Activated B cell treated with CpG ODN at 0.5 μM for 24 hours (primary cell): ENCODE measurements at regions not wholly inside any gene's neighbourhood (a gene's known extent, or its start where the extent isn't known, plus 50 kb on each side); places are given as distances from the start of the nearest gene placed in this dataset.

ENCODE experiments used
- ATAC-seq: fragments of 200-7000 bp; cut with Tn5 transposase; one replicate; pipeline ENCODE4 v1.10.0; 2021; ENCODE audit warnings: low read depth, mild to moderate bottlenecking, moderate library complexity
- CTCF ChIA-PET: fragments of 350-600 bp; sonication (Branson Sonifier 250); formaldehyde crosslinking; loops from one replicate; lab custom pipeline; 2021; ENCODE audit warnings: antibody characterized with exemption; lab: Charles Lee
- POLR2A ChIA-PET: fragments of 350-600 bp; sonication (Branson Sonifier 250); formaldehyde crosslinking; loops from one replicate; lab custom pipeline; 2021; ENCODE audit warnings: antibody characterized with exemption; lab: Charles Lee
- DNase-seq: peaks from one replicate; pipeline ENCODE4 v3.0.0; 2022
- H3K27ac Mint-ChIP-seq: one replicate; pipeline ENCODE4 v1.8.0; 2020; ENCODE audit warnings: mixed read lengths
- H3K27me3 Mint-ChIP-seq: one replicate; pipeline ENCODE4 v1.8.0; 2021; ENCODE audit warnings: mixed read lengths
- H3K36me3 Mint-ChIP-seq: one replicate; pipeline ENCODE4 v1.8.0; 2021; ENCODE audit warnings: low read depth, mixed read lengths
- H3K4me1 Mint-ChIP-seq: one replicate; pipeline ENCODE4 v1.8.0; 2021; ENCODE audit warnings: mixed read lengths
- H3K4me3 Mint-ChIP-seq: one replicate; pipeline ENCODE4 v1.8.0; 2020; ENCODE audit warnings: mild to moderate bottlenecking, mixed read lengths
- H3K9me3 Mint-ChIP-seq: one replicate; pipeline ENCODE4 v1.8.0; 2020; ENCODE audit warnings: mixed read lengths
- intact Hi-C: fragments of 100-400 bp; cut with micrococcal nuclease; formaldehyde crosslinking; loops from one replicate; pipeline ENCODE4 v1.15.1; 2024
- TF ChIP-seq, protein P1 (sequence below): fragments of 200-600 bp; IDR thresholded peaks from one replicate; pipeline ENCODE4 v1.8.0; 2022; ENCODE audit warnings: antibody characterized with exemption, mild to moderate bottlenecking

GRCh38 chr5:136529081-136529480 is 163.7 kb upstream of the TRPC7 start:
- Mint-ChIP-seq H3K9me3 (no peaks in the 10 kb centered on the region), H3K27ac (no peak overlapping the region), H3K27me3 (no peaks in the 10 kb centered on the region), H3K4me3 (no peak overlapping the region), H3K36me3 (no peaks in the 10 kb centered on the region), H3K4me1 (no peaks in the 10 kb centered on the region)
- ChIA-PET POLR2A (no interaction called here), CTCF (no interaction called here)
- DNase-seq (no peak), ATAC-seq (no peak)
- intact Hi-C loops, result no loop called here
- TF ChIP-seq, protein P1, sequence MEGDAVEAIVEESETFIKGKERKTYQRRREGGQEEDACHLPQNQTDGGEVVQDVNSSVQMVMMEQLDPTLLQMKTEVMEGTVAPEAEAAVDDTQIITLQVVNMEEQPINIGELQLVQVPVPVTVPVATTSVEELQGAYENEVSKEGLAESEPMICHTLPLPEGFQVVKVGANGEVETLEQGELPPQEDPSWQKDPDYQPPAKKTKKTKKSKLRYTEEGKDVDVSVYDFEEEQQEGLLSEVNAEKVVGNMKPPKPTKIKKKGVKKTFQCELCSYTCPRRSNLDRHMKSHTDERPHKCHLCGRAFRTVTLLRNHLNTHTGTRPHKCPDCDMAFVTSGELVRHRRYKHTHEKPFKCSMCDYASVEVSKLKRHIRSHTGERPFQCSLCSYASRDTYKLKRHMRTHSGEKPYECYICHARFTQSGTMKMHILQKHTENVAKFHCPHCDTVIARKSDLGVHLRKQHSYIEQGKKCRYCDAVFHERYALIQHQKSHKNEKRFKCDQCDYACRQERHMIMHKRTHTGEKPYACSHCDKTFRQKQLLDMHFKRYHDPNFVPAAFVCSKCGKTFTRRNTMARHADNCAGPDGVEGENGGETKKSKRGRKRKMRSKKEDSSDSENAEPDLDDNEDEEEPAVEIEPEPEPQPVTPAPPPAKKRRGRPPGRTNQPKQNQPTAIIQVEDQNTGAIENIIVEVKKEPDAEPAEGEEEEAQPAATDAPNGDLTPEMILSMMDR, result no peak

DNA sequence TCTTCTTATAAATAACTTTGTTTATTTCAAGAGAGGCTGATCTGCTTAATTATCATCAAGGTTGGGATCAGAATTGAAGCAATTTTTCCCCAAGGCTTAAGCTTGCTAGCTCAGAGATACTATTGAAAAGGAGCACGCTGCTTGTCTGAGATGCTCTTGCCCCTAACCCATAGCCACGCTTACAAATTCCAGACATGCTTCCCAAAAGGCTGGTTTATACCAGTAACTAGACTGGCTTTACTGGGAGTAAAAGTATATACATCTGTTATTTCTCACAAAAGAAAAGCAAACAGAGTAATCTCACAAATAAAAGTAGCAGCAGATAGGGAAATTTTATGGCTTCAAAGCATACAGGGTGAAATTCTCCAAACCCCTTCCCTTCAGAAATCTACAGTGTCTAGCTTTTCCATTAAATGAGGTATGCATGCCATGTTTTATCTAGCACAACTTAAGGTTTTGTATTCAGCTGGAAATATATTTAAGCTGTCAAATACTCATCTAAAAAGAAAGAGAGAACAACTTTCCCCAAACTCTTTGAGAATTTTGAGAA is 163.2 kb upstream of the TRPC7 start:
- Mint-ChIP-seq H3K9me3 (no peaks in the 10 kb centered on the region), H3K4me1 (no peaks in the 10 kb centered on the region), H3K27me3 (no peaks in the 10 kb centered on the region), H3K4me3 (no peak overlapping the region), H3K27ac (no peak overlapping the region), H3K36me3 (no peaks in the 10 kb centered on the region)
- CTCF ChIA-PET, result no interaction called here
- TF ChIP-seq, protein P1, result no peak
- POLR2A ChIA-PET, result no interaction called here
- intact Hi-C loops, result no loop called here
- DNase-seq (no peak), ATAC-seq (no peak)

DNA sequence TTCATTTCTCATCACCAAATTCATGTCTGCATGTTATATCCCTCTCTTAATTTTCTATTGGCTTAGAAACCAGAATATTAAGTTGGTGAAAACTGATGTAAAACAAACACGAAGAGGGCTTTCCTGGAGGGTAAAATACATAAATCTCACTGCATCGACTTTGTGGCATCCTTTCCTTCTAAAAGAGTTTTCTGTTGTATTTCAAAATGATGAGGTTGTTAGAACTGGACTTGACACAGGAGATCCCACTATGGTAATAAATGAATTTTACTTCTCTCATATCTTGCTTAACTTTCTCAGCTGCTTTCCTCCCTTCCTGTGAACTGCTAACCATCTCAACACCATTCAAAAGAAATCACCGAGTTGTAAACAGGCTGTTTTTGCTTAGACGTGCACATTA is 162.0 kb upstream of the TRPC7 start:
- intact Hi-C loops, result no loop called here
- H3K27me3 Mint-ChIP-seq, result no peaks in the 10 kb centered on the region
- H3K4me3 Mint-ChIP-seq, result no peak overlapping the region
- ATAC-seq (no peak), DNase-seq (no peak)
- H3K27ac Mint-ChIP-seq, result no peak overlapping the region
- no peaks in the 10 kb centered on the region for H3K4me1 Mint-ChIP-seq
- POLR2A ChIA-PET, result no interaction called here
- TF ChIP-seq, protein P1, result no peak
- no peaks in the 10 kb centered on the region for H3K9me3 Mint-ChIP-seq
- CTCF ChIA-PET, result no interaction called here
- H3K36me3 Mint-ChIP-seq, result no peaks in the 10 kb centered on the region

DNA sequence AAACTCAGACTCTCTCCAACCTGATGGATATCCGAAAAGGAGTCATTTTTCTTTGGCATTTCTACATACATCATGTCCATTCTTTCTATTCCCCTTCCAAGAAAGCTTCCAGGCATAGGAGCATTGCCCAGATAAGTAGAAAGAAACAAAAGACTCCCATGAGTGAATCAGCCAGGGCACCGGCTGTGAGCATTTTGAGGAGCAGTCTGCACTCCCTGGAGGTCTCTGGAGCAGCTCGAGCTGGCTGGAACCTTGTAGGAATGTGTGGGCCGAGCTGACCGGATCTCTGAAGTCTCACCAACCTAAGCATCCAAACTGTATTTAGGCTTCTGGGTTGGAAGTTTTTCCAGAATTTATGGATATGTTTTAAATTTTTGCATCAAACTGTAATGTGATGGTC is 161.4 kb upstream of the TRPC7 start:
- no peaks in the 10 kb centered on the region for H3K4me1 Mint-ChIP-seq
- POLR2A ChIA-PET, result no interaction called here
- DNase-seq, result no peak
- ATAC-seq, result no peak
- TF ChIP-seq, protein P1, result no peak
- CTCF ChIA-PET, result no interaction called here
- no peak overlapping the region for H3K4me3 Mint-ChIP-seq
- no peaks in the 10 kb centered on the region for H3K36me3 Mint-ChIP-seq
- no peak overlapping the region for H3K27ac Mint-ChIP-seq
- intact Hi-C loops, result no loop called here
- H3K9me3 Mint-ChIP-seq, result no peaks in the 10 kb centered on the region
- no peaks in the 10 kb centered on the region for H3K27me3 Mint-ChIP-seq

DNA sequence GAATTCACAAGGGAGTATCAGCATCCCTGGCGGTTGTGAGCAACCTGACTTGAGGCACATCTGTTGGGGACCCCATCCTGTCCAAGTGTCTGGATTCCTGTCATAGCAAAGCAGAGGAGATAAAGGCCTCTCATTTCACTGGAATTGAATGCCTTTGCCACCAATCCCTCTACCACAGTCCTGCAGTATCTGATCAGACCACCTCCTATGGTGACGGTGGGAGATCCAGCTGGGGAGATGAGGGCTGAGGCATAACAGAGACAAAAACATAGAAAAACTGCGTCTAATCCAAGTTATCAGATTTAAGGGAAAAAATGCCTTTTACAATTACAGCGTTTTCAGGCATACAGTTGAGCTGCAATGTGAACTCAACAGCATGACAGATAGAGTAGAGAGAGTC is 160.7 kb upstream of the TRPC7 start:
- ChIA-PET CTCF (no interaction called here), POLR2A (no interaction called here)
- no peak overlapping the region for H3K27ac Mint-ChIP-seq
- intact Hi-C loops, result no loop called here
- DNase-seq (no peak), ATAC-seq (no peak)
- no peaks in the 10 kb centered on the region for H3K27me3 Mint-ChIP-seq
- TF ChIP-seq, protein P1, result no peak
- no peaks in the 10 kb centered on the region for H3K9me3 Mint-ChIP-seq
- H3K4me3 Mint-ChIP-seq, result no peak overlapping the region
- H3K4me1 Mint-ChIP-seq, result no peaks in the 10 kb centered on the region
- H3K36me3 Mint-ChIP-seq, result no peaks in the 10 kb centered on the region
